GM18520 (cell line): ENCODE measurements at regions not wholly inside any gene's neighbourhood (a gene's known extent, or its start where the extent isn't known, plus 50 kb on each side); places are given as distances from the start of the nearest gene placed in this dataset.
"Not testable (repeated sequence)": the region's sequence is repeated elsewhere in the genome, so short reads cannot be mapped to it uniquely, and the experiment has no call there.

Experiments
- ATAC-seq: cut with Tn5 transposase; IDR thresholded peaks from one replicate; pipeline ENCODE4 v1.9.1; 2021; ENCODE audit not compliant: unreplicated experiment

DNA sequence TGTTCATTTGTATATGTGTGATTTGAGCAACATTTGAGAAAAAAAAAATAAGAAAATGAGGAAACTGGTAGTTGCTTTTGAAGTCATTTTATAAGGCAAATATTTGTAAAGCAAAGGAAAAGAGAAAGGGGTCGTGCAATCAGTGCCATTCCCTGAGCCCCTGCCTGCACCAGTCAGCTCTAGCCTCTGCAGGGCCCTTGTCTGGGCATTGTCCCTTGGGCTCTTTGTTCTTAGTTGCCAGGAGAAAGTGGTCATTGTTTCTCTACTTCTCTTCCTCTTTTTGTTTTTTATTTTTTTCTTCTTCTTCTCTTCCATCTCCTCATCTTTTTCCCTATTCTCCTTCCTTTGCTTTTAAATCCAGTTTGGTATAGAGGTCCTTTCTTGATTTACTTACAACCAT, 175.3 kb upstream of the CREB1 start:
- no peak for ATAC-seq

DNA sequence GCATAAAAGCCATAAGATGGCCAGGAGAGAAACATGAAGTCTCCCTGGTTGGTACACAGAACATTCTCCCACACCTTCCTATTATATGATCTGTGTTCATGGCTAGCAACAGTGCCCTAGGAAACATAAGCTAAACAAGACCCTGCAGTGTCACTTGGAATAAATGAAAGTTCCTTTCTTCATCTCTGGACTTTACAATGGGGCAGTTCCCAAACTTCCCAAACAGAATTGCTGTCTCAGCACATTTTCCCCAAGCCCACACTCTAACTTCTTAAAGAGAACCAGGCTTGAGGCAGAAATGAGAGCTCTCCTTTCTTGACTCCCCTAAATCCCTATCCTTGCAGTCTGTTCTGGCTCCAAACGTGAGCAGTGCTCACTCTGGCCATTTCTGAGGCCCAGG, 173.2 kb upstream of the CREB1 start:
- no peak for ATAC-seq

DNA sequence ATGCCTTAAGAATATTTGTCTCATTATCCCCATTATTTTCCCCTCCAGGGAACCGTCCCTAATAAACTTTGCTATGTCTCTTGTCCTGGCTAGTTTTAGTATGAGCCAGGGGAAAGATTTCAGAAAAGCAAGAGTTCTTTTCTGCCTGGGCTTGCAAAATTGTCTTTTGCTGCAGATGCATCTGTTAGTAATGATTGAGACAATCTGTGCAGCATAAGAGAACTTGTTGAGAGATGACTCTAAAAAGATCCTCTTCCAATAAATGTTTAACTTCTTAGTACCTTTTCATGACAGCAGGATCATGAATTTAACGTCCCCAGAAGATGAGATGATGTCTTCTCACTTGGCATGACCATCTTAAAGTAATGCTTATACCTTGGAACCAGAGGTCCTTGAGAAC, 172.5 kb upstream of the CREB1 start:
- ATAC-seq = no peak

DNA sequence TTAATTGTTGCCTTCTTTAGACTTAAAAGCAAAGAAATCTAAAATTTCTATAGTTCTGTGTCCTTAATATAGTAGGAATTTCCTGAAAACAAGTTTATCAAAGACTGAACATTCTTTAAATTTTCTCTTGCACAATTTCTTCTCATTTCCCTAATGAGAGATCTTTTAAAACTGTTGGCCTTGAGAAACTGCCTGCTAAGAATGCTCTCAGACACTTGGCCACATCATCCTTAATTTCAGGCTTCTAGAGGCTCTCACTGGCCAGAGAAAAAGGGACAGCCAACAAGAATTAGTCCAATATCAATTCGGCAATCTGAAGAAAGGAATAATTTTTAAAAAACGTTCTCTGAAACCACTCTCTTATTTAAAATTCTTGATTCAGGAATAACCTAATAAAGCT, 167.0 kb upstream of the CREB1 start:
- no peak for ATAC-seq

DNA sequence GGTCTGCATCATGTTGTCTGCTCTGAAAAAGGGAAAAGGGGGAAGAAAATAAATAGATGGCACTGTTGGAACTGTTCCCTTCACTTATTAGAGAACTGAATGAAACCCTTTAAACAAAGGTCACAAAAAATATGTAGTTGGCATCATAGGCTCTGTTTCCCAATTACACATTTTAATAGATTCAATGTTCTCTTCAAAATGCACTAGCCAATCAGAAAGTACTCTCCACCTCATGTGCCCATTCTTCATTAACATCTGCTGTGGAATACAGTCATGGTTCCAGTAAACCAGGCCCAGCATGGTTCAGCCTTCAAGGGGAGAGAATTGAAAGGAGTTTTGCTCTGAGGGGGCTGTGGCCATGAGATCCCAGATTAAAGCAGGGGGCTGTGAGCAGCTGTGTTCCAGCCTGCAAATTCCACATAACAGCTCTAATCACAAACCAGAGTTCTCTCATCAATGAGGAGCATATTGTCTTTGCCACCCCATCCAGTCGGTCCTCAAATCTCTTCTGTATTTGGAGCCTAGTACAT, 165.9 kb upstream of the CREB1 start:
- ATAC-seq = no peak

DNA sequence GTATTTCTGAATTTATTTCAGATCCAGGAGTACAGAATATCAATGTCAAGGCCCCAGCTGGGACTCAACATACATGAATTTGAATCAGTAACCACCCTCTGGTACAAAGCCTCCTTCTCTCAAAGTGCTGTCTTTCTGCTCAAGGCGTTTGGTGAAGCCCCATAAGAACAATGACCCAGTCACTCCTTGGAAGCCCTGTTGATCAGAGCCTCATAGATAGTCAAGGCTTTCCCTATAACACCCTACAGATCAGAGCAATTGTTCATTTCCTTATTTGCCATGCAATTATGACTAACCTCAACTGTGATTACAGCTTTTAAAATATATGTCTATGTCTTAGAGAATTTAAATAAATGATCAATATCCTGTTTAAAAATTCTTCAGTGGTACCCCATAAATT, 159.1 kb upstream of the CREB1 start:
- ATAC-seq = no peak

DNA sequence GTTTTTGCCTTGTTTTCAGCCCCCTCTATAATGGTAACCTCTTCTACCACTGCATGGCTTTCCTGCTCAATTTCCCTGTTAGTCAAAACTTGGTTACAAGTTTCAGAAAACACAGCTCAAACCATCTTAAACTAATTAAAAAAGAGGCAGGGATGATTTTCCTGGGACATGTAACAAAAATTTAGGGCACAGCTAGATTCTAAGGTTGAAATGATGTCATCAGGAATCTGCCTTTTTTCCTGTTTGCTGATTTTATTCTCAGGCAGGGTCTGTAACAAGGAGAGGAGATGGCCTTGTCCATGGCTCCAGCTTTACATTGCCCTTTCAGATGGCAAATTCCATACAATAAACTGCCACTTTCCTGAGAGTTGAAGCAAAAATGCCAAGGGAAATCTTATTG, 157.9 kb upstream of the CREB1 start:
- ATAC-seq = no peak

DNA sequence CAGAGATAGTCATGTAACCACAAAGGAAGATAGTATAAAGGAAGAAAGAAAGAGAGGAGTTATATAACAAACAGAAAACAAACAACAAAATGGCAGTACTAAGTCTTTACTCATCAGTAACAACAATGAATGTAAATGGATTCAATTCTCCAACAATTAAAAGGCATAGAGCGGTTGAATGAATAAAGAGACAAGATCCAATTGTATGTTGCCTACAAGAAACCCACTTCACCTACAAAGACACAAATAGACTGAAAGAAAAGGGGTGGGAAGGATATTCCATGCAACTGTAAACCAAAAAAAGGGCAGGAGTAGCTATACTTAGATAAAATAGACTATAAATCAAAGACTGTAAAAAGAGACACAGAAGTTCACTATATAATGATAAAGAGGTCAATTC, 157.3 kb upstream of the CREB1 start:
- ATAC-seq = no peak

DNA sequence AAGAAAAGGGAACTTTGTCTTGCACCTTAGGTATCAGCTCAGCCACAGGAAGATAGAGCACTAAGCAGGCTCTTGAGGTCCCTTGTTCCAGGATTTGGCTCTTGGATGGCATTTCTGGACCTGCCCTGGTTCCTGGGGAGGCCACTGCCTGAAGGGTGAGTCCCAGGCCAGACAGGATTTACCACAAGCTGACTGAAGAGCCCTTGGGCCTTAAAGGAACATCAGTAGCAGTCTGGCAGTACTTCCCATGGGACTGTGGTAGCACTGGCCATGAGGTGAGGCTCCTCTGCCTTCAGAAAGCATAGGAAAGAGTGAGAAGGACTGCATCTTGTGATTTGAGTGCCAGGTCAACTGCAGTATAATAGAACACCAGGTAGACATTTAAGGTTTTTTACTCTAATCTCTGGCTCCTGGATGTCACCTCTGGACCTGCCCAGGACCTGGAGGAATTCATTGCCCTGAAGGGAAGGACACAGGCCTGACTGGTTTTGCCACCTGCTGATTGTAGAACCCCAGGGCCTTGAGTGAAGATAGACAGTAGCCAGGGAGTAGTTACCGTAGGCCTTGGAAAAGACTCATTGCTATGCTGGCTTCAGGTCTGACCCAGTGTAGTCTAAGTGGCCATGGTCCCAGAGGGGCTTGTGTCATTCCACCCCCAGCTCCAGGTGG, 154.4 kb upstream of the CREB1 start:
- no peak for ATAC-seq

DNA sequence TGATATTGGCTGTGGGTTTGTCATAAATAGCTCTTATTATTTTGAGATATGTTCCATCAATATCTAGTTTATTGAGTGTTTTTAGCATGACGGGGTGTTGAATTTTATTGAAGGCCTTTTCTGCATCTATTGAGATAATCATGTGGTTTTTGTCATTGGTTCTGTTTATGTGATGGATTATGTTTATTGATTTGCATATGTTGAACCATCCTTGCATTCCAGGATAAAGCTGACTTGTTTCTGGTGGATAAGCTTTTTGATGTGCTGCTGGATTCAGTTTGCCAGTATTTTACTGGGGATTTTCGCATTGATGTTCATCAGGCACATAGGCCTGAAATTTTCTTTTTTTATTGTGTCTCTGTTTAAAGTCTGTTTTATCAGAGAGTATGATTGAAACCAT, 151.1 kb upstream of the CREB1 start:
- ATAC-seq = not testable (repeated sequence)

DNA sequence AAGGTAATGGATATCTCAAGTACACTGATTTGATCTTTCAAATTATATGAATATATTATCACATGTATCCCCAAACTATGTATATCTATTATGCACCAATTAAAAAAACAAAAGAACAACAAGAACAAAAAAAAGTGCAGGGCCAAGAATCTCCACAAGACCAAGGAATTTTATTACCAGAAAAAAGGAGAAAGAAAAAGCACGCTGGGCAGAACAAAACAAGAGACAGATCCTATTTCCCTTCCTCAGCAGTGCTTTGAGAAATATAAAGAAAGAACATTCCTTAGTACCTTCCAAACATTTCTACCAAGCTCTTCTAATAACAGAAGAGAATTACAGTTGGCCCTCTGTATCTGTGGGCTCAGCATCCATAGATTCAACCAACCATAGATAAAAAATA, 144.7 kb upstream of the CREB1 start:
- ATAC-seq = no peak

DNA sequence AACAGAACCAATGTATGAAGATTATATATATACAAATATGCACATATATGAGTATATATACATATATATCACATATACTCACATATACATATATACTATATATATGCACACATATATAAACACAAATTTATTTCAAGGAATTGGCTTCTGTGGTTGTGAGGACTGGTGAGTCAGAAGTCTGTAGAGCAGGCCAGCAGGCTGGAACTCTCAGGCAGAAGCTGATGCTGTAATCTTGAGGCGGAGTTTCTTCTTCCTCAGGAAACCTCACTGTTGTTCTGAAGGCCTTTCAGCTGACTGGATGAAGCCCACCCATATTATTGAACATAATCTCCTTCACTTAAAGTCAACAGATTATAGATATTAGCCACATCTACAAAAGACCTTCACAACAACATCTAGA, 143.9 kb upstream of the CREB1 start:
- no peak for ATAC-seq

DNA sequence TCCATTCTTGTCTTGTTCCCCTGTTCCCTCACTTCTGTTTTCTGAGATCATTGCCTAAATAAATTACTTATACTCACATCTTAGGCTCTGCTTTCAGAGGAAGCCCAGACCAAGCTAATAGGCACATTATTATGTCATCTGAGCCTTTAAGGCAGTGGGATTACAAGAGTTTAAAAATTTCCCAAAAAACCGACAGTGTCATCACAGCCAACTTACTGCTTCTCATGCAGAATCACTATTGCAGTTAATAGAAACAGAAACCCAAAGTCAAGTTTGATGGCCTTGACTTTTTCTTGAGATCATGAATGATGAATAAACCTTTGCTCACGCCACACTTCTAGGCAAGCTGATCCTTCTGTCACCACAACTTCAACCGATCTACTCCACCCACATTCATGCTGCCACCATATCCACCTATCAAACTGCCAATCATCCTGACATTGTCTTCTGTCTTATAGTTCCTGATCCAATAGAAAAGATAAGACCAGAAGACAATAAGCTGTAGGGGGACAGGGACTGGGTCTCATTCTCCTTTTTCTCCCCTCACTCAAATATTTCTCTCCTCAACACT, 142.7 kb upstream of the CREB1 start:
- ATAC-seq = no peak

DNA sequence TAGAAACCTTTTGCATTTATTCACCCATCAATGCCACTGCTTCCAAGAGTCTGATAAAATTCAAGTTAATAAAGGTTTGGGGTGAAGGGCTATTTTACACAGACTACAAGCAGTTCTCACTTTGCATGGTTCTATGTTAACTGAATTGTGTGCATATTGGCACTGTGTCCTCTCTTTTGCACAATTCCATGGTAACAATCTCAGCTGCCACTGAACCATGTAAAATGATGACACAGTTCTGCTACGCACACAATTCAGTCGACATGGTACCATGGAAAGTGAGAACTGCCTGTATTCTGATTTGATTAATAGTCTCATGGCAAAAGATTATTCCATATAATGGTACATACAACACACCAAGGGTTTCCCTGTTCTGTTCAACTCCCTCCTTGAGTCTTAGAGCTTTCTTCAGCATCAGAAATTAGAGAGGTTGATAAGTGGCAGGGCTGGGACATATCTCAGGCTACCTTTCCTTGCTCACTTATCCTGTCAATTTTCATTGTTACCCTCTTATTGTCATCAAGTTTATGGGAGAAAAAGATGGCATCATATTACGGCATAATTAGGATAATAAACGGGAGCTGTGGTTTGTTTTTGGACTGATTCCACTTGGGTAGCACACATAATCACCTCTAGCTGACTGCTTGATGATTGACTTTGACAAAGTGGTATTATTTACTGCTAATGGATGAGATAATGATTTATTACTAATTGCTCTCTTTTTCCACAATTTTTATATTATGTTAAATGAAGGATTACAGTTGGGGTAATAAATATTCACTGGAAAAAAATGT, 139.3 kb upstream of the CREB1 start:
- ATAC-seq = no peak

DNA sequence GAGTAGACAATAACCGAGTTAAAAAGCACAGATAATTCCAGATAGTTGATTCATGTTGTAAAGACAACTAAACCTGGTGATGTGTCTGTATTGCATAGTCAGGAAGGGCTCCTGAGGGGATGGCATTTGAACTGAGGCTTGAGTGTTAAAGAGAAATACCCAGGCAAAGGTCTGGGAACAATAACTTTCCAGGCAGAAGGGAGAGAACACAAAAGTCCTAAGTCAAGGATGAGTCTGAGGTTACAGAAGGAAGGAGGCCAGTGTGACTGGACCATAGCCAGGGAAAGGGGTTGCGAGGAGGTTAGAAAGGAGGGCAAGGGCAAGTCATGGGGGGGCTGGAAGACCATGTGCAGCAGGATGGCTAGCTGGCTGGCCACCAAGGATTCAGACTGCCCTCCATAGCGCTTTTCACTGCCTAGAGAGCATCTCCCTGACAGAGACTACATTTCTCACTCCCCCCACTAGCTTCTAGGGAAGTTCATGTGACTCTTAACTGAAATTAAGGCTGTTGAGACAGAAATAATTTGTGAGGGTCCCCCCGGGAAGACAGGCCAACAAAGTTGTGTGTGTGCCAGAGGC, 135.5 kb upstream of the CREB1 start:
- no peak for ATAC-seq

DNA sequence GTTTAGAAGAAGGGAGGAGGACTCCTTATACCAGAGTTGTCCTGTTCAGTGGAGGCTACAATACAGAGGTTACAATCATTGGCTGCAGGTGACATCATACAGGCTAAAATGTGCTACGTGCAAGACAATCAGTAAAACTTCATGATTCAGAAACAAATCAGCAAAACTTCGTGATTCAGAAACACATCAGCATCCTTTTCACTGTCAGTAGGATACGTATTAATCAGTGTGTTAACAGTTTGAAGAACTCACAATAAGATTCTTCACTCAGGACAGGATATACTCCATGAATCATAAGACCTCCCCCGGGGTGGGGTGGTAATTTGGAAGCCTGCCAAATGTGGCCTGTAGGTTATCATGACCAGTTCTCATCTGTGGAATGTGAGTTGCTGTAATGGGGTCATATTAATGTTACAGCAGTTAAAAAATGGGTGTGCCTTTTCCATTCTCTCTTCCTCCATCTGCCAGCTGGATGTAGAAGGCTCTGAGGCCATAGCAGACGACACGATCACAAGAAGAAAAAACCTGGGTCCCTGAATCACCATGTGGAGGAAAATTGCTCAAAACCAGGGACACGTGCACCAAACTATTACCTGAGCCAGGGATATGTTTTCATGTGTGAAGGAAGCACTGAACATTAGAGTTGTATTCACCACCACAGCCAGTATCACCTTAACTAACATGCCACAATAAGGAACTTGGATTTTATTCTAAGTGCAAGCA, 134.8 kb upstream of the CREB1 start:
- ATAC-seq = no peak

DNA sequence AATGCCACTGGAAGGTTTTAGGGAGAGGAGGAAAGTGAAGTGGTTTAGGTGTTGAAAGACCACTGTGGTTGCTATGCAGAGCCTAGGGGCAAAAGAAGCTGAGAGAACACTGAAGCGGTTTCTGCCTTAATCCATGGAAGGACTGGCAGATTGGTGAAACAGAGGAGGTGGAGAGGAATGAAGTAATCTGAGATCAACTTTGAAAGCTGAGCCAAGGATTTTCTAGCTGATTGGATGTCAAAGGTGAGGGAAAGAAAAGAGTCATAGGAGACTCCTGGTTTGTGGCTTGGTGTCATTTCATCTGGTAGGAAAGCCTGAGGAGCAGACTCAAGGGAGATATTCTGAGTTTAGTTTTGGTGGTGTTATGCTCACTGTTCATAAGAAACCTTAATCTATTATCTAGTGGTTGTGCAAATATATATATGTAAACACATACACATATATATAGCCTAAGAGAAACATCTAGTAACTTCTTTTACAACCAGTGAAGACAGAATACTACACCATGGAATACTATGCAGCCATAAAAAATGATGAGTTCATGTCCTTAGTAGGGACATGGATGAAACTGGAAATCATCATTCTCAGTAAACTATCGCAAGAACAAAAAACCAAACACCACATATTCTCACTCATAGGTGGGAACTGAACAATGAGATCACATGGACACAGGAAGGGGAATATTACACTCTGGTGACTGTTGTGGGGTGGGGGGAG, 134.1 kb upstream of the CREB1 start:
- no peak for ATAC-seq

DNA sequence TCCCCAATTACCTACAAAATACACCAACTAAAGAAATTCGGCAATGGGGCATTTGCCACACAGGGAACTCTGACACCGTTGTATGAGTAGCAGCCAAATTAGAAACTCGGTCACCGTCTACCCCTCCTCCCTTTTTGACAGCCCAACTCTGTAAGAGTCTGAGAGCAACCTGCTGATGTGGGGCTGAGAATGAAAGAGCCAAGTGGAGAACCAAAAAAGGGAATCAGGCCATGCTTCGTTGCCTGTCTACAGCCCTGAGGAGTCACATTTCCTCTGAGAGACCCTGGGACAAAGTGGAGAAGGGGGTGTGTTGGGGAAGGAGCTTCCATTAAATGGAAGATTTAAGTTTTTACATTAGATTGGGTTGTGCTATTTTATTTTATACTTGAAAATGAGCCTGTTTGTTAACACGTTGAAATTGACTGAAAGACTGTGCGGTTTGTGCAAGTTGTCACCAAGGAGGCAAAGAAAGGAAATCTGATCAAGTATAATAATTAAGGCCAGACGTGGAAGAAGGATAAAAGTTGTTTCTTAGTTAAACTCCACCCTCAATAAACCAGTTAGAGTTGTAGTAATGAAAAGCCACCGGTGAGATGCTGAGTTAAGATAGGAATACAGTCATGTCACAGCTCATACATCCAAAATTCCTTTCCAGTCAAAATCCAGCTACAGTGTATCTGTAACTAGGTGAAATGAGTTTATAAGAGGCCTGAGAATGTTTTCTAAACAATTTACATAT, 131.7 kb upstream of the CREB1 start:
- no peak for ATAC-seq

DNA sequence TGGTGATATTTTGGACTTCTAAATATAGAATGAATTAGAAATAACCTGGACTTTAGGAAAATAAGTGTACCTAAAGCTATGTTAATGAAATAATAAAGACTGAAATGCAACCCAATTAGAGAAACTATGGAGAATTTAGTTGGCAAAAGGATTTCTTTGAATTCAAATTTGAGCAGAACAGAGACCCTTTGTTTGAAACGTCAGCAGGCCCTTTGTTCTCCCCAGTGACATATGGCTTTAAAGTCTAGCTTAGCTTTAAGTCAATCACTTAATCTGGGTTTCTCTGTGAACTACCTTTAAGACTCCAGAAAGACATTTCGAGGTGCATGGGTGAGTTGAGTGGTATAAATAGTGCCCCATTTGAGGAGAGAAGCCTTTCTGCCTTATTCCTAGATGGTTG, 130.5 kb upstream of the CREB1 start:
- no peak for ATAC-seq

DNA sequence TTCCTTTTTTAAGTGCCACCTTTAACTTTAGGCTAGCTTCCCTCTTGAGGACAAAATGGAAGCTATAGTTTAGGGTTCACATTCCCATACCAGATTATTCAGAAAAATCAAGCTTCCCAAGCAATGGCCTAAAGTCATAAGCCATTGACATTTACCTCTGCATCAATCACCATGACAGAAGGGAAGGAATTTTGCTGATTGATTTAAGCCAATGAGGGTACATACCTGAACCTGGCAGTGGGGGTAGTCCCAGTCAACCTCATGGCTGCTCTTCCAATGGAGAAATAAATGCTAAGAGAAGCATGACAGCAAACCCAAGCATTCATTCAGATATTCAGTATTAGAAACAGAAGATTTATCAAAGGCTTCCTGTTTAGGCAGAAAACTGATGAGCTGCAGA, 128.4 kb upstream of the CREB1 start:
- ATAC-seq = no peak
